ENCODE measurements at regions not wholly inside any gene's neighbourhood (a gene's known extent, or its start where the extent isn't known, plus 50 kb on each side); places are given as distances from the start of the nearest gene placed in this dataset.

DNA sequence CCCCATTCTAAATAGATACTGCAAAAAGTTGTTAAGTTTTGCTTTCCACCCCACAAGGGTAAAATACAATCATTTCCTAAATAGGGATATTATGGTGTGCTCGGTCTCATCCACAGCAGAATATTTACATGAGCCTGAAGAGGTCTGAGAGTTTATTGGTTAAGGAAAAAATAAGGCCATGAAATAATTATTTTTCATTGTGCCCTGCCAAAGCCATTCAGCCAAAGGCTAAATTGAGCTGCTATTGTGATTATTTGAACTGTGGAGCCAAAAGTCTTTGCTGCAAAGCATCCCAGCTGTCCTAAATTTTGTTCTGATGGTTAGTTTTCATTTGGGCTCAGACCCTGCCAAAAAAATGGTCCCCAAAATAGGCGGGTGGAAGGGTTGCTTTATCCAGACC is 298.7 kb upstream of the ESRRG start:
- no peaks in the 10 kb centered on the region for H3K4me1 ChIP-seq
- intact Hi-C loops (cut with DNase I; ENCODE audit: low total_unique reads), result no loop called here
- no peaks in the 10 kb centered on the region for H3K27me3 ChIP-seq
- H3K27ac ChIP-seq, result no peak overlapping the region
- H3K4me3 ChIP-seq, result no peak overlapping the region
- TF ChIP-seq, protein P1, sequence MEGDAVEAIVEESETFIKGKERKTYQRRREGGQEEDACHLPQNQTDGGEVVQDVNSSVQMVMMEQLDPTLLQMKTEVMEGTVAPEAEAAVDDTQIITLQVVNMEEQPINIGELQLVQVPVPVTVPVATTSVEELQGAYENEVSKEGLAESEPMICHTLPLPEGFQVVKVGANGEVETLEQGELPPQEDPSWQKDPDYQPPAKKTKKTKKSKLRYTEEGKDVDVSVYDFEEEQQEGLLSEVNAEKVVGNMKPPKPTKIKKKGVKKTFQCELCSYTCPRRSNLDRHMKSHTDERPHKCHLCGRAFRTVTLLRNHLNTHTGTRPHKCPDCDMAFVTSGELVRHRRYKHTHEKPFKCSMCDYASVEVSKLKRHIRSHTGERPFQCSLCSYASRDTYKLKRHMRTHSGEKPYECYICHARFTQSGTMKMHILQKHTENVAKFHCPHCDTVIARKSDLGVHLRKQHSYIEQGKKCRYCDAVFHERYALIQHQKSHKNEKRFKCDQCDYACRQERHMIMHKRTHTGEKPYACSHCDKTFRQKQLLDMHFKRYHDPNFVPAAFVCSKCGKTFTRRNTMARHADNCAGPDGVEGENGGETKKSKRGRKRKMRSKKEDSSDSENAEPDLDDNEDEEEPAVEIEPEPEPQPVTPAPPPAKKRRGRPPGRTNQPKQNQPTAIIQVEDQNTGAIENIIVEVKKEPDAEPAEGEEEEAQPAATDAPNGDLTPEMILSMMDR (IDR thresholded peaks at IDR 0.05), result no peak
- H3K9me3 ChIP-seq, result no peaks in the 10 kb centered on the region
- H3K36me3 ChIP-seq, result no peaks in the 10 kb centered on the region
- no peak for DNase-seq

GRCh38 chr1:217021400-217021799 is 298.2 kb upstream of the ESRRG start:
- no peak overlapping the region for H3K27ac ChIP-seq
- no peaks in the 10 kb centered on the region for H3K27me3 ChIP-seq
- H3K4me1 ChIP-seq, result no peaks in the 10 kb centered on the region
- H3K4me3 ChIP-seq, result no peak overlapping the region
- intact Hi-C loops (cut with DNase I; ENCODE audit: low total_unique reads), result no loop called here
- no peaks in the 10 kb centered on the region for H3K9me3 ChIP-seq
- H3K36me3 ChIP-seq, result no peaks in the 10 kb centered on the region
- TF ChIP-seq, protein P1 (IDR thresholded peaks at IDR 0.05), result no peak
- DNase-seq, result no peak

DNA sequence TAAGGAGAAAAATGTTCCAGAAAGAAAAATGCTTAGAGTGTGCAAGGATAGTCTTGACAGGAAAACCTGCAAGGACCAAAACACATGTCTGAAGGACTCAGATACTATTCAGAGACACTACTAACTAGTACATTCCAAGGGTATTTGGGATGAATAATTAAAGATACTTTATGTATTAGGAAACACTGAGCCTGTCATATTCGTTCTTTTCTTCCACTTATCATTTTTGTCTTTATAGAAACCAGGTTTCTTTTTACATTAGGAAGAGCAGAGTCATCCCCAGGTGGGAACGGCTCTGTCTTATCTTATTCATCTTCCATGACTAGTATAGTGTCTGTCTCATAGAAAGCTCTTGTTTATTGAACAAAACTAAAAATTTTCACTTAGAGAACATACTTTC is 296.2 kb upstream of the ESRRG start:
- DNase-seq, result no peak
- Histone ChIP-seq H3K4me1 (no peaks in the 10 kb centered on the region), H3K36me3 (no peaks in the 10 kb centered on the region), H3K4me3 (no peak overlapping the region), H3K9me3 (no peaks in the 10 kb centered on the region), H3K27ac (no peak overlapping the region), H3K27me3 (no peaks in the 10 kb centered on the region)
- TF ChIP-seq, protein P1 (IDR thresholded peaks at IDR 0.05), result no peak
- intact Hi-C loops (cut with DNase I; ENCODE audit: low total_unique reads), result no loop called here

- H3K4me1 ChIP-seq, result no peaks in the 10 kb centered on the region
- no peak for DNase-seq
- intact Hi-C loops (cut with DNase I; ENCODE audit: low total_unique reads), result no loop called here
- H3K4me3 ChIP-seq, result no peak overlapping the region
- no peaks in the 10 kb centered on the region for H3K36me3 ChIP-seq
- no peaks in the 10 kb centered on the region for H3K9me3 ChIP-seq
- TF ChIP-seq, protein P1 (IDR thresholded peaks at IDR 0.05), result no peak
- no peaks in the 10 kb centered on the region for H3K27me3 ChIP-seq
- H3K27ac ChIP-seq, result no peak overlapping the region
Measured at GRCh38 chr1:217018648-217019047, 295.4 kb upstream of the ESRRG start.

GRCh38 chr1:217017165-217017564 is 293.9 kb upstream of the ESRRG start:
- Histone ChIP-seq H3K9me3 (no peaks in the 10 kb centered on the region), H3K27ac (no peak overlapping the region), H3K36me3 (no peaks in the 10 kb centered on the region), H3K4me3 (no peak overlapping the region), H3K4me1 (no peaks in the 10 kb centered on the region), H3K27me3 (no peaks in the 10 kb centered on the region)
- intact Hi-C loops (cut with DNase I; ENCODE audit: low total_unique reads), result no loop called here
- no peak for DNase-seq
- TF ChIP-seq, protein P1 (IDR thresholded peaks at IDR 0.05), result no peak

DNA sequence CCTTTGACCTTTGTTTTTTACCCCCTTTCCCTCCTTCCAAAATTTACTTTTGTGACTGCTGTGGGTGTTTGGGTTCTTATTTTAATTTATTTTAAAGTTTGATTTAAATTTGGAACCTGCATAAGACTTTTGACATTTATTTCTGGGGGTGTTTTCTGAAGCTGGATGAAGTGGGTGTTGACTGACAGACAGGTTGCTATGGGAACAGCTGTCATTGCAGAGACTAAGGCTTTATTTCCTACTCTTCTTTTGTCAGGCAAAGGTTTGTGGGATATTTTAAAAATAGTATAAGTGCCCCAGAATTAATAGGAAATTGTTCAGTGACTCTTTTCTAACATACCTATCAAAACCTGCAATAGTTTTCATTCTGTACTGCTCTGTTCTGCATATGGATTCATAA is 290.8 kb upstream of the ESRRG start:
- TF ChIP-seq, protein P1 (IDR thresholded peaks at IDR 0.05), result no peak
- Histone ChIP-seq H3K27ac (no peak overlapping the region), H3K36me3 (no peaks in the 10 kb centered on the region), H3K27me3 (no peaks in the 10 kb centered on the region), H3K4me1 (no peaks in the 10 kb centered on the region), H3K4me3 (no peak overlapping the region), H3K9me3 (no peaks in the 10 kb centered on the region)
- intact Hi-C loops (cut with DNase I; ENCODE audit: low total_unique reads), result no loop called here
- no peak for DNase-seq
